ENCODE measurements at regions not wholly inside any gene's neighbourhood (a gene's known extent, or its start where the extent isn't known, plus 50 kb on each side); places are given as distances from the start of the nearest gene placed in this dataset.

DNA sequence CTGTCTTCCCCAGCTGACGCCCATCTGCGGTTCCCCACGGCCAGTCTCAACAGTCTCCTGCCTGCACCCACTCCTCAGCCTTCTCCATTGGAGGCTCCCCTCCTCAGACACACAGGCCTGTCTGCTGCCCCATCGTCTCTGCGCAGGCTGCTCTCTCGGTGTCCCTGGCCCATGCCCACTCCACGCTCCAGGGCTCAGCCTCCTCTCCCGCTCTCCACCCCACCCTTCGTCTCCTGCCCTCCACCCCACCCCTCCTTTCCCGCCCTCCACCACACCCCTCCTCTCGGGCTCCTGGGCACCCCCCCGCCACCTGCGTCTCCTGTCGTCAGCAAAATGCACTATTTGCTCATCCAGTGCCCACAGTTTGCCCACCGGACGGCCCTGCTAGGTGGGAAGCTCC lies 119.6 kb upstream of the DIO3 start:
- Histone ChIP-seq H3K27me3 (ENCODE audit: control insufficient read depth in 1 of 2, insufficient read depth in 2 of 2, low read length in 2 of 2) (peaks cover 19 to 28% of the 10 kb centered on the region in 2 experiments), H3K27ac (ENCODE audit: low read depth in 1 of 2, low read length in 2 of 2) (no peak overlapping the region), H3K36me3 (ENCODE audit: insufficient read depth, low read length) (no peaks in the 10 kb centered on the region), H3K4me3 (ENCODE audit: low read length) (no peak overlapping the region), H3K9me3 (ENCODE audit: control insufficient read depth in 1 of 2, insufficient read depth in 1 of 2, low read length in 2 of 2) (peaks cover 0 to 6% of the 10 kb centered on the region in 2 experiments), H3K4me1 (ENCODE audit: insufficient read depth, low read length) (peaks cover 37% of the 10 kb centered on the region)
- DNase-seq (no peak), ATAC-seq (ENCODE audit: poor library complexity) (no peak)
- H3K27ac Mint-ChIP-seq = no peak overlapping the region
- peaks cover 71% of the 10 kb centered on the region for H3K27me3 Mint-ChIP-seq
- no peaks in the 10 kb centered on the region for H3K9me3 Mint-ChIP-seq
- intact Hi-C loops (cut with DNase I, micrococcal nuclease) = no loop called here
- H3K4me3 Mint-ChIP-seq = no peak overlapping the region
- peaks cover 53% of the 10 kb centered on the region for H3K4me1 Mint-ChIP-seq (ENCODE audit: low read depth)
- TF ChIP-seq, protein P1, sequence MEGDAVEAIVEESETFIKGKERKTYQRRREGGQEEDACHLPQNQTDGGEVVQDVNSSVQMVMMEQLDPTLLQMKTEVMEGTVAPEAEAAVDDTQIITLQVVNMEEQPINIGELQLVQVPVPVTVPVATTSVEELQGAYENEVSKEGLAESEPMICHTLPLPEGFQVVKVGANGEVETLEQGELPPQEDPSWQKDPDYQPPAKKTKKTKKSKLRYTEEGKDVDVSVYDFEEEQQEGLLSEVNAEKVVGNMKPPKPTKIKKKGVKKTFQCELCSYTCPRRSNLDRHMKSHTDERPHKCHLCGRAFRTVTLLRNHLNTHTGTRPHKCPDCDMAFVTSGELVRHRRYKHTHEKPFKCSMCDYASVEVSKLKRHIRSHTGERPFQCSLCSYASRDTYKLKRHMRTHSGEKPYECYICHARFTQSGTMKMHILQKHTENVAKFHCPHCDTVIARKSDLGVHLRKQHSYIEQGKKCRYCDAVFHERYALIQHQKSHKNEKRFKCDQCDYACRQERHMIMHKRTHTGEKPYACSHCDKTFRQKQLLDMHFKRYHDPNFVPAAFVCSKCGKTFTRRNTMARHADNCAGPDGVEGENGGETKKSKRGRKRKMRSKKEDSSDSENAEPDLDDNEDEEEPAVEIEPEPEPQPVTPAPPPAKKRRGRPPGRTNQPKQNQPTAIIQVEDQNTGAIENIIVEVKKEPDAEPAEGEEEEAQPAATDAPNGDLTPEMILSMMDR (IDR thresholded peaks at IDR 0.05) = no peak
- ChIA-PET POLR2A (no interaction called here), CTCF (no interaction called here)
- H3K36me3 Mint-ChIP-seq (ENCODE audit: low read depth) = no peaks in the 10 kb centered on the region

DNA sequence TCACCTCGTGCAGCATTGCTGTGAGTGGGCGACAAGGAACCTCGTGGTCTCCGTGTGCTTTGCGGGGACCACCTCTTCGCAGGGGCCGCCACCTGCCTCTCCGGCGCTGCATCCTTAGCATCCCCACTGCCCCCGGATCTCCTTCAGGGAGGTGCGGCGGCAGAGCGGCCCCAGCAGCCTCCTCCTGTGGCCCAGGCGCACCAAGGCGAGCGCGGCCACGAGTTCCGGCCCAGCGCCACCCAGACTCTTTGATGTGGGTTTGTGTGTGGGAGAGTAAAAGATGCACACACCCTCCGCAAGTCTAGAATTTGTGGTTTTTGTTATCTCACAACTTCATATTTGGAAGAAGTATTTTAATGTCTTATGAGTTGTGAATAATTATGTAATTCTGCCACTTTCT lies 118.8 kb upstream of the DIO3 start:
- Histone ChIP-seq H3K4me1 (ENCODE audit: insufficient read depth, low read length) (peaks cover 38% of the 10 kb centered on the region), H3K27me3 (ENCODE audit: control insufficient read depth in 1 of 2, insufficient read depth in 2 of 2, low read length in 2 of 2) (peaks cover 16 to 36% of the 10 kb centered on the region in 2 experiments), H3K27ac (ENCODE audit: low read depth in 1 of 2, low read length in 2 of 2) (no peak overlapping the region), H3K36me3 (ENCODE audit: insufficient read depth, low read length) (no peaks in the 10 kb centered on the region), H3K9me3 (ENCODE audit: control insufficient read depth in 1 of 2, insufficient read depth in 1 of 2, low read length in 2 of 2) (peaks cover 0 to 6% of the 10 kb centered on the region in 2 experiments), H3K4me3 (ENCODE audit: low read length) (peak overlapping the region; percentile 9)
- Mint-ChIP-seq H3K27me3 (peaks cover 75% of the 10 kb centered on the region), H3K9me3 (no peaks in the 10 kb centered on the region), H3K4me3 (peak overlapping the region; percentile 72), H3K36me3 (ENCODE audit: low read depth) (no peaks in the 10 kb centered on the region), H3K4me1 (ENCODE audit: low read depth) (peaks cover 53% of the 10 kb centered on the region), H3K27ac (no peak overlapping the region)
- ATAC-seq (ENCODE audit: poor library complexity) (peak; percentile 81), DNase-seq (peak; percentile 40 to 85 (median 50))
- ChIA-PET POLR2A (no interaction called here), CTCF (no interaction called here)
- TF ChIP-seq, protein P1 (IDR thresholded peaks at IDR 0.05) = no peak
- intact Hi-C loops (cut with DNase I, micrococcal nuclease) = no loop called here

DNA sequence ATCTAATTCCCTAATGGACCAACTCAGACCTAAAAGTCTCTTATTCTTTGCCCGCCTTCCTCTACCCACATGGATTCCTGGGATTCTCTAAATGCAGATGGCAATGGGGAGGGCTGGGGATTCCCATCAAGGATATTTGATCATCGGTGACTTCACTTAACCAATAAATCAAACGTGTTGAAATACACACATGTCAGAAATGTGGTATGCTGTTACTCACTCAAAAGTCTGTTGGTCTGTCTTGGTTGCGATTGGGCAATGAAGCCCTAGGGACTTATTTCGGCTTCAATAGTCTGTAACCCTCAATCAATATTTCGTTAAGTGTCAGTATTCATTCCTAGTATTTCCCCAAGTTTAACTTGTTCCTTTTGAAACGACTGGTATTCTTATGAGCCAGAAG lies 117.2 kb upstream of the DIO3 start:
- Mint-ChIP-seq H3K27ac (no peak overlapping the region), H3K4me3 (peak overlapping the region; percentile 6), H3K27me3 (peaks cover 81% of the 10 kb centered on the region), H3K36me3 (ENCODE audit: low read depth) (no peaks in the 10 kb centered on the region), H3K9me3 (no peaks in the 10 kb centered on the region), H3K4me1 (ENCODE audit: low read depth) (peaks cover 53% of the 10 kb centered on the region)
- CTCF ChIA-PET = no interaction called here
- intact Hi-C loops (cut with DNase I, micrococcal nuclease) = no loop called here
- Histone ChIP-seq H3K36me3 (ENCODE audit: insufficient read depth, low read length) (no peaks in the 10 kb centered on the region), H3K4me1 (ENCODE audit: insufficient read depth, low read length) (peaks cover 38% of the 10 kb centered on the region), H3K9me3 (ENCODE audit: control insufficient read depth in 1 of 2, insufficient read depth in 1 of 2, low read length in 2 of 2) (peaks cover 0 to 6% of the 10 kb centered on the region in 2 experiments), H3K4me3 (ENCODE audit: low read length) (no peak overlapping the region), H3K27me3 (ENCODE audit: control insufficient read depth in 1 of 2, insufficient read depth in 2 of 2, low read length in 2 of 2) (peaks cover 17 to 51% of the 10 kb centered on the region in 2 experiments), H3K27ac (ENCODE audit: low read depth in 1 of 2, low read length in 2 of 2) (no peak overlapping the region)
- ATAC-seq (ENCODE audit: poor library complexity) (no peak), DNase-seq (no peak)
- TF ChIP-seq, protein P1 (IDR thresholded peaks at IDR 0.05) = no peak
- POLR2A ChIA-PET = no interaction called here

All from CD4-positive, alpha-beta T cell (primary cell).